NB4 (cell line): ENCODE measurements at regions not wholly inside any gene's neighbourhood (a gene's known extent, or its start where the extent isn't known, plus 50 kb on each side); places are given as distances from the start of the nearest gene placed in this dataset.

Experiments used
- DNase-seq: peaks from one replicate; pipeline ENCODE4 v3.0.0; 2010; ENCODE audit warnings: low read depth
- H3K4me3 ChIP-seq: one replicate; pipeline ENCODE4 v1.5.1; 2011; ENCODE audit warnings: mild to moderate bottlenecking, low read depth, low read length, moderate library complexity
- CTCF ChIP-seq: IDR thresholded peaks from one replicate; pipeline ENCODE4 v1.5.1; 2012; ENCODE audit warnings: low read depth, low read length
- MAX ChIP-seq: IDR thresholded peaks from 2 replicates; pipeline ENCODE4 v1.6.1; 2011; ENCODE audit warnings: low read depth, low read length
- MYC ChIP-seq: IDR thresholded peaks from 2 replicates; pipeline ENCODE4 v1.6.1; 2011; ENCODE audit warnings: low read depth, low read length
- POLR2A ChIP-seq: IDR thresholded peaks from 2 replicates; pipeline ENCODE4 v1.6.1; 2011; ENCODE audit warnings: mild to moderate bottlenecking; ENCODE audit not compliant: insufficient read length; ENCODE audit errors: extremely low read depth

GRCh38 chr2:2641541-2642410 lies 310.7 kb upstream of the MYT1L start:
- no peak for TF ChIP-seq POLR2A
- TF ChIP-seq MYC = no peak
- TF ChIP-seq CTCF = no peak
- TF ChIP-seq MAX = no peak
- no peak for DNase-seq
- H3K4me3 ChIP-seq = no peak overlapping the region

- DNase-seq = no peak
- TF ChIP-seq MYC = no peak
- no peak for TF ChIP-seq MAX
- no peak for TF ChIP-seq CTCF
- no peak for TF ChIP-seq POLR2A
- no peak overlapping the region for H3K4me3 ChIP-seq
These were observed 309.7 kb upstream of the MYT1L start for GRCh38 chr2:2640818-2641217.

- TF ChIP-seq MYC (no peak), POLR2A (no peak), MAX (no peak), CTCF (no peak)
- no peak overlapping the region for H3K4me3 ChIP-seq
- DNase-seq = no peak
These were observed 309.3 kb upstream of the MYT1L start for GRCh38 chr2:2640371-2640770.

- no peak overlapping the region for H3K4me3 ChIP-seq
- DNase-seq = no peak
- TF ChIP-seq MAX (no peak), MYC (no peak), CTCF (no peak), POLR2A (no peak)
These were observed 308.4 kb upstream of the MYT1L start for GRCh38 chr2:2639251-2640139.

- DNase-seq = no peak
- TF ChIP-seq MYC (no peak), POLR2A (no peak), CTCF (no peak), MAX (no peak)
- no peak overlapping the region for H3K4me3 ChIP-seq
These were observed 307.6 kb upstream of the MYT1L start for GRCh38 chr2:2638547-2639220.
